Osteoblast (primary cell): ENCODE measurements at regions not wholly inside any gene's neighbourhood (a gene's known extent, or its start where the extent isn't known, plus 50 kb on each side); places are given as distances from the start of the nearest gene placed in this dataset.

Experiments used
- DNase-seq: peaks from one replicate; pipeline ENCODE4 v3.0.0; 2011; ENCODE audit warnings: low spot score, mixed read lengths; ENCODE audit not compliant: insufficient read length; ENCODE audit errors: missing footprints
- H2AFZ ChIP-seq: 2 replicates; pipeline ENCODE4 v1.6.0; 2011; ENCODE audit warnings: mild to moderate bottlenecking, low read length
- H3K27ac ChIP-seq: 2 replicates; pipeline ENCODE4 v1.5.1; 2011; ENCODE audit warnings: mild to moderate bottlenecking, low read depth, low read length, moderate library complexity
- H3K27me3 ChIP-seq: 2 replicates; pipeline ENCODE4 v1.6.0; 2012; ENCODE audit warnings: mild to moderate bottlenecking, control low read depth, inconsistent platforms, low read length, moderate library complexity; ENCODE audit not compliant: insufficient read depth
- H3K36me3 ChIP-seq: 2 replicates; pipeline ENCODE4 v1.5.1; 2011; ENCODE audit warnings: mild to moderate bottlenecking, low read length, control low read depth, moderate library complexity; ENCODE audit not compliant: insufficient read depth
- H3K4me1 ChIP-seq: 2 replicates; pipeline ENCODE4 v1.5.1; 2011; ENCODE audit warnings: mild to moderate bottlenecking, low read length, control low read depth, moderate library complexity; ENCODE audit not compliant: insufficient read depth
- H3K4me2 ChIP-seq: 2 replicates; pipeline ENCODE4 v1.6.0; 2011; ENCODE audit warnings: mild to moderate bottlenecking, low read length; ENCODE audit not compliant: insufficient read depth
- H3K4me3 ChIP-seq: fragments of 200-600 bp; sonication (generic); 3 replicates; pipeline ENCODE4 v1.5.1; 2012; ENCODE audit warnings: mild to moderate bottlenecking, low read length, inconsistent platforms; ENCODE audit not compliant: insufficient read depth
- H3K79me2 ChIP-seq: 2 replicates; pipeline ENCODE4 v1.6.0; 2012; ENCODE audit warnings: mild to moderate bottlenecking, low read length, control low read depth, inconsistent platforms; ENCODE audit not compliant: insufficient read depth
- H3K9me3 ChIP-seq: 2 replicates; pipeline ENCODE4 v1.5.1; 2011; ENCODE audit warnings: low read depth, low read length, control low read depth
- H4K20me1 ChIP-seq: 2 replicates; pipeline ENCODE4 v1.6.0; 2012; ENCODE audit warnings: mild to moderate bottlenecking, low read length, control low read depth; ENCODE audit not compliant: insufficient read depth
- CTCF ChIP-seq: IDR thresholded peaks from 2 replicates; pipeline ENCODE4 v1.5.1; 2011; ENCODE audit warnings: mild to moderate bottlenecking, low read depth, low read length, moderate library complexity; ENCODE audit errors: extremely low read depth

- DNase-seq: no peak
- H3K36me3 ChIP-seq: no peaks in the 10 kb centered on the region
- peak overlapping the region; percentile 97 for H2AFZ ChIP-seq
- H4K20me1 ChIP-seq: no peaks in the 10 kb centered on the region
- H3K4me3 ChIP-seq: no peak overlapping the region
- H3K79me2 ChIP-seq: no peaks in the 10 kb centered on the region
- peaks cover 17% of the 10 kb centered on the region for H3K4me1 ChIP-seq
- no peak for TF ChIP-seq CTCF
- no peaks in the 10 kb centered on the region for H3K9me3 ChIP-seq
- H3K27me3 ChIP-seq: no peaks in the 10 kb centered on the region
- no peak overlapping the region for H3K27ac ChIP-seq
- H3K4me2 ChIP-seq: no peak overlapping the region
Observed at GRCh38 chr6:6725468-6726209, 137.1 kb downstream of the LY86 start.

DNA sequence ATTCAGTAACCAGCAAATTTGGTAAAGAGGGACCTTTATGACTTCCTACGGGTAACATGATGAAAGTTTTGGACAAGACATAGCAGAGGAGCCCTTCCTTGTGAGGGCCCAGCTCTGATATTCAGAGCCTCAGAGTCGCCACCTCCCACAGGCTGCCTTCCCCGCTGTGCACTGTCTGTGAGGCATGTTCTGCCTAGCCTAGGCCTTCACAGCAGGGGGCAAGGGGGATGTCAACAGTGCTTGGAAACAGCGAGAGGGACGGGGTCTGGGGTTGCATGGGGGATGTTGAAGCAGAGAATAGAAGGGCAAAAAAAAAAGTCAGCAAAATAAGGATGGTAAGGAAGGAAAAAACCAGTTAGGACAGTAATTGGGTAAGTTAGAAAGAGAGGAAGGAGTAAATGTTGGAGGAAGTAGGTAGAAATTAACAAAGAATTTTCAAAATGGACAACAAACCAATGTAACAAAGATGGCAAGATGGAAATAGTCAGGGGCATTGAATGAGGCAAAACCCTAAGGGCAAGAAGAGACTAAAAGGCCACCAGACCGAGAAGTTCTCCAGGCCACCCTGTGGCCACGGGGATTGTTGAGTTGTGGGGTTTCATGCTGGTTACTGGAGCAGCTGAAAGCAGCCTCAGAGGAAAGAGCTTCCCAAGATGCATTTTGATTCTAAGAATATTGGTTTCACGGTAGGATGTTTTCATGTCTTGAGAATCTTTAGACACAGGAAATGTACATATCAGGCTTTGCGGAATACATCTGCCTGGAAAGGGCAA, 139.8 kb downstream of the LY86 start:
- Histone ChIP-seq H3K4me2 (no peak overlapping the region), H3K79me2 (no peaks in the 10 kb centered on the region), H4K20me1 (no peaks in the 10 kb centered on the region), H3K4me3 (no peak overlapping the region), H3K36me3 (no peaks in the 10 kb centered on the region), H3K27me3 (no peaks in the 10 kb centered on the region), H2AFZ (no peak overlapping the region), H3K9me3 (no peaks in the 10 kb centered on the region), H3K4me1 (peaks cover 17% of the 10 kb centered on the region), H3K27ac (no peak overlapping the region)
- TF ChIP-seq CTCF: no peak
- no peak for DNase-seq

DNA sequence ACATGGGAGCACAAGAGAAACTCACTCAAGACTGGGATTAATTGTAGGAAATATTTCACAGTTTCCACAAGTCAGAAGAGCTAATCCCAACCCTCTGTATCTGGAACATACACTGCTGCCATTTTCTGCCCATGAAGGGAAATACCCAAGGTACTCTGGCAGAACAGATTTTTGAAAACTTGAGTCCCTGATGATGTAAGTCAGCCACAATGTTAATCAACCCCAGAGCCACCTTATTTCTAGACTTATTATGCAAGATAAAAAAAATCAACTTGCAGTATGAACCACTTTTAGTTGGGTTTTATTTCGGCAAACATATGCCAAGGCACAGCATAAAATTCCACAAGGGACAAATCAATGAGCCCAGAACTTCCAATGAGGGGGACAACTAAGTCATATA, 141.5 kb downstream of the LY86 start:
- Histone ChIP-seq H3K4me2 (no peak overlapping the region), H3K79me2 (no peaks in the 10 kb centered on the region), H2AFZ (no peak overlapping the region), H4K20me1 (no peaks in the 10 kb centered on the region), H3K27ac (no peak overlapping the region), H3K36me3 (no peaks in the 10 kb centered on the region), H3K27me3 (no peaks in the 10 kb centered on the region), H3K9me3 (no peaks in the 10 kb centered on the region), H3K4me3 (no peak overlapping the region), H3K4me1 (peaks cover 6% of the 10 kb centered on the region)
- DNase-seq: no peak
- TF ChIP-seq CTCF: no peak

DNA sequence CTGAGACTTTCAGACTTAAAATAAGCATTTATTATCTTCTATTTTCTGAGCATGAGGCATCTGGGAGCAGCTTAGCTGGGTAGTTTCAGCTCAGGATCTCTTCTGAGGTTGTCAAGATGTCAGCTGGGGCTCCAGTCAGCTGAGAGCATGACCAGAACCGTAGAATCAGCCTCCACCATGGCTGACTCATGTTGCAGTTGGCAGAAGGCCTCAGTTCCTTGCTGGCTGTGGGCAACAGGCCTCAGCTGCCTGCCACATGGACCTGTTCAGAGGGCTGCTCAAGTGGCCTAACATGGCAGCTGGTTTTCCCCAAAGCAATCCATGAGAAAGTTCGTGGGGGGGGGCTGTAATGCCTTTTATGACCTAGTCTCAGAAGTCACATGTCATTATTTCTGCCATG, 142.3 kb downstream of the LY86 start:
- Histone ChIP-seq H3K4me1 (peaks cover 4% of the 10 kb centered on the region), H2AFZ (peak overlapping the region; percentile 88), H3K27me3 (no peaks in the 10 kb centered on the region), H4K20me1 (no peaks in the 10 kb centered on the region), H3K36me3 (no peaks in the 10 kb centered on the region), H3K27ac (peak overlapping the region; percentile 35), H3K79me2 (no peaks in the 10 kb centered on the region), H3K4me2 (no peak overlapping the region), H3K9me3 (no peaks in the 10 kb centered on the region), H3K4me3 (no peak overlapping the region)
- DNase-seq: peak; percentile 95
- no peak for TF ChIP-seq CTCF
